ENCODE measurements at regions not wholly inside any gene's neighbourhood (a gene's known extent, or its start where the extent isn't known, plus 50 kb on each side); places are given as distances from the start of the nearest gene placed in this dataset.
"Not testable (repeated sequence)": the region's sequence is repeated elsewhere in the genome, so short reads cannot be mapped to it uniquely, and the experiment has no call there.

- DNase-seq (no peak), ATAC-seq (peak; percentile 57)
- Histone ChIP-seq H3K4me3 (no peak overlapping the region), H3K9me3 (no peaks in the 10 kb centered on the region), H3K4me1 (ENCODE audit: low read depth) (no peaks in the 10 kb centered on the region), H3K36me3 (ENCODE audit: low read depth) (no peaks in the 10 kb centered on the region)
- peak; percentile 52 for TF ChIP-seq CTCF (IDR thresholded peaks at IDR 0.05)
- intact Hi-C loops (cut with DNase I, micrococcal nuclease), result loop anchor here in 1 of 2 donors (5.0 kb wide), 1 partner anchor 61 kb away; no protein-coding TSS in a partner anchor
Measured at GRCh38 chr10:29386342-29386999, 97.6 kb downstream of the LYZL1 start.

- Histone ChIP-seq H3K36me3 (ENCODE audit: low read depth) (no peaks in the 10 kb centered on the region), H3K4me3 (no peak overlapping the region), H3K4me1 (ENCODE audit: low read depth) (no peaks in the 10 kb centered on the region), H3K9me3 (no peaks in the 10 kb centered on the region)
- DNase-seq (no peak), ATAC-seq (no peak)
- TF ChIP-seq CTCF (IDR thresholded peaks at IDR 0.05), result no peak
- intact Hi-C loops (cut with DNase I, micrococcal nuclease), result loop anchor here in 1 of 2 donors (5.0 kb wide), 1 partner anchor 60 kb away; no protein-coding TSS in a partner anchor
Measured at GRCh38 chr10:29387269-29387668, 98.4 kb downstream of the LYZL1 start.

GRCh38 chr10:29388112-29388511 is 99.2 kb downstream of the LYZL1 start:
- not testable (repeated sequence) for H3K4me3 ChIP-seq; ATAC-seq; H3K36me3 ChIP-seq (ENCODE audit: low read depth); DNase-seq; H3K4me1 ChIP-seq (ENCODE audit: low read depth); H3K9me3 ChIP-seq
- intact Hi-C loops (cut with DNase I, micrococcal nuclease), result loop anchor here in 1 of 2 donors (5.0 kb wide), 1 partner anchor 59 kb away; no protein-coding TSS in a partner anchor

GRCh38 chr10:29389493-29389892 is 100.6 kb downstream of the LYZL1 start:
- intact Hi-C loops (cut with DNase I, micrococcal nuclease), result loop anchor here in 1 of 2 donors (5.0 kb wide), 1 partner anchor 58 kb away; no protein-coding TSS in a partner anchor
- no peak overlapping the region for H3K4me3 ChIP-seq
- ATAC-seq (no peak), DNase-seq (no peak)
- no peaks in the 10 kb centered on the region for H3K9me3 ChIP-seq
- TF ChIP-seq CTCF (IDR thresholded peaks at IDR 0.05), result no peak
- H3K36me3 ChIP-seq (ENCODE audit: low read depth), result no peaks in the 10 kb centered on the region
- no peaks in the 10 kb centered on the region for H3K4me1 ChIP-seq (ENCODE audit: low read depth)

GRCh38 chr10:29389935-29390334 is 101.1 kb downstream of the LYZL1 start:
- ATAC-seq, result peak; percentile 59
- intact Hi-C loops (cut with DNase I, micrococcal nuclease), result loop anchor here in 1 of 2 donors (5.0 kb wide), 1 partner anchor 57 kb away; no protein-coding TSS in a partner anchor
- H3K36me3 ChIP-seq (ENCODE audit: low read depth), result no peaks in the 10 kb centered on the region
- H3K4me3 ChIP-seq, result no peak overlapping the region
- H3K9me3 ChIP-seq, result no peaks in the 10 kb centered on the region
- no peak for TF ChIP-seq CTCF (IDR thresholded peaks at IDR 0.05)
- H3K4me1 ChIP-seq (ENCODE audit: low read depth), result no peaks in the 10 kb centered on the region
- peak in 1 of 3 donors; percentile 12 for DNase-seq

GRCh38 chr10:29392376-29393021 is 103.6 kb downstream of the LYZL1 start:
- ATAC-seq, result peak; percentile 59
- DNase-seq, result peak in 1 of 3 donors; percentile 54

More at GRCh38 chr10:29392376-29393021, 103.6 kb downstream of the LYZL1 start:
- peak; percentile 51 for TF ChIP-seq CTCF (IDR thresholded peaks at IDR 0.05)
- no peaks in the 10 kb centered on the region for H3K36me3 ChIP-seq (ENCODE audit: low read depth)
- no peaks in the 10 kb centered on the region for H3K9me3 ChIP-seq
- H3K4me3 ChIP-seq, result no peak overlapping the region
- intact Hi-C loops (cut with DNase I, micrococcal nuclease), result no loop called here
- H3K4me1 ChIP-seq (ENCODE audit: low read depth), result no peaks in the 10 kb centered on the region
